RWPE2 (cell line): ENCODE measurements at regions not wholly inside any gene's neighbourhood (a gene's known extent, or its start where the extent isn't known, plus 50 kb on each side); places are given as distances from the start of the nearest gene placed in this dataset.

Experiments
- ATAC-seq: fragments of 200-7000 bp; cut with Tn5 transposase; 3 replicates; pipeline ENCODE4 v1.9.1; 2021; ENCODE audit warnings: low read depth
- DNase-seq: peaks from one replicate; pipeline ENCODE4 v3.0.0-alpha.2; 2020; ENCODE audit warnings: low spot score
- H3K27ac ChIP-seq: fragments of 450-650 bp; 2 replicates; pipeline ENCODE4 v1.5.1; 2017; ENCODE audit warnings: mild to moderate bottlenecking; ENCODE audit not compliant: poor library complexity, severe bottlenecking
- H3K27me3 ChIP-seq: fragments of 250-450 bp; sonication (Bioruptor Pico); 2 replicates; pipeline ENCODE4 v1.5.1; 2021; ENCODE audit warnings: mild to moderate bottlenecking, moderate library complexity; ENCODE audit not compliant: insufficient read depth, poor library complexity, severe bottlenecking
- H3K36me3 ChIP-seq: fragments of 250-450 bp; sonication (Bioruptor Pico); 2 replicates; pipeline ENCODE4 v1.5.1; 2020; ENCODE audit warnings: low read depth, mild to moderate bottlenecking, moderate library complexity
- H3K4me1 ChIP-seq: fragments of 250-450 bp; sonication (Bioruptor Pico); 2 replicates; pipeline ENCODE4 v1.5.1; 2021; ENCODE audit warnings: mild to moderate bottlenecking, moderate library complexity; ENCODE audit not compliant: insufficient read depth, poor library complexity, severe bottlenecking
- H3K4me3 ChIP-seq: fragments of 250-450 bp; sonication (Bioruptor Pico); 2 replicates; pipeline ENCODE4 v1.5.1; 2021; ENCODE audit warnings: mild to moderate bottlenecking, moderate library complexity; ENCODE audit not compliant: severe bottlenecking
- H3K9me3 ChIP-seq: fragments of 250-450 bp; sonication (Bioruptor Pico); 2 replicates; pipeline ENCODE4 v1.5.1; 2021; ENCODE audit warnings: mild to moderate bottlenecking, moderate library complexity; ENCODE audit not compliant: severe bottlenecking
- CTCF ChIP-seq: fragments of 450-650 bp; IDR thresholded peaks from one replicate; pipeline ENCODE4 v1.5.1; 2017; ENCODE audit warnings: mild to moderate bottlenecking, moderate library complexity; ENCODE audit not compliant: poor library complexity, severe bottlenecking

DNA sequence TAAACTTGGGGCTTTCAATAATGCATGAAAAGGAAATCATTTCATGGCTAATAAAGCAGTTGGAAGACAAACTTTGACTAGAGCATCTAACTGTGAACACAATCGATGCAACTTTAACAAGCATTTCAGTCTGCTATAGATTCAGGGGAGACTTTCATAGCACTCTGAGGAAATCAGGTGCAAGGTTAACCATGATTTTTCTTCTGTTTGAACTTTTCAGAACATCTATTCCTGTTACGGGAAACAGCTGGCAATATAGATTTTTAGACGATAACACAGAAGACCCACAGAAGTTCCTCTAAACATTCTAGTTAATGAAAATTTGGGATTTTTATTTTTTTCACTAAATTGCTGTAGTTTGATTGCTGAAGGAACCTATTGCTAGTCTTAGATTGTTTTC lies 177.3 kb downstream of the TRIM33 start:
- Histone ChIP-seq H3K4me1 (no peaks in the 10 kb centered on the region), H3K9me3 (no peaks in the 10 kb centered on the region), H3K4me3 (no peak overlapping the region), H3K27me3 (peaks cover 10% of the 10 kb centered on the region), H3K36me3 (no peaks in the 10 kb centered on the region), H3K27ac (no peak overlapping the region)
- DNase-seq = no peak
- ATAC-seq = no peak
- no peak for TF ChIP-seq CTCF

DNA sequence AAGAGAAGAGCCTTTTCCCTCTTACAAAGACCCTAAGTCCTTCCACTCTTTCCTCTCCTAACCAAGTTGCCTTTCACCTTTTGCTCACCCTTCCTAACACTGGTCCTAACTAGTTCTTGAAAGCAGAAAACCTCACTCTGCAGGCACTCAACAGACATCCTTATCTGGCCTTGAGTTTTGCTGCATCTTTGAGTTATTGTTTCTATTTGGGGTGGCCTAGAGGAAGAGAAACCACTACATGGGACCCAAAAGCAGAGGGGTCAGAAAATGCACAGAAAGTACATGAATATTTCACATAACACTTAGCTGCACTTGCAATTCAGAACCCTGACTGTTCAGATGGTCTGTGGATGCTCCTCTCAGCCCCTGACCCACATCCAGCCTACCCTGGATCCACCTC lies 178.3 kb upstream of the SYT6 start:
- ATAC-seq (no peak), DNase-seq (no peak)
- no peaks in the 10 kb centered on the region for H3K9me3 ChIP-seq
- no peak overlapping the region for H3K4me3 ChIP-seq
- peaks cover 10% of the 10 kb centered on the region for H3K27me3 ChIP-seq
- no peak for TF ChIP-seq CTCF
- H3K27ac ChIP-seq = no peak overlapping the region
- no peaks in the 10 kb centered on the region for H3K36me3 ChIP-seq
- no peaks in the 10 kb centered on the region for H3K4me1 ChIP-seq

GRCh38 chr1:114330451-114330983 lies 176.8 kb upstream of the SYT6 start:
- DNase-seq (no peak), ATAC-seq (no peak)
- H3K4me3 ChIP-seq = no peak overlapping the region
- no peaks in the 10 kb centered on the region for H3K4me1 ChIP-seq
- H3K27me3 ChIP-seq = peaks cover 10% of the 10 kb centered on the region
- no peaks in the 10 kb centered on the region for H3K36me3 ChIP-seq
- TF ChIP-seq CTCF = no peak
- no peak overlapping the region for H3K27ac ChIP-seq
- no peaks in the 10 kb centered on the region for H3K9me3 ChIP-seq

DNA sequence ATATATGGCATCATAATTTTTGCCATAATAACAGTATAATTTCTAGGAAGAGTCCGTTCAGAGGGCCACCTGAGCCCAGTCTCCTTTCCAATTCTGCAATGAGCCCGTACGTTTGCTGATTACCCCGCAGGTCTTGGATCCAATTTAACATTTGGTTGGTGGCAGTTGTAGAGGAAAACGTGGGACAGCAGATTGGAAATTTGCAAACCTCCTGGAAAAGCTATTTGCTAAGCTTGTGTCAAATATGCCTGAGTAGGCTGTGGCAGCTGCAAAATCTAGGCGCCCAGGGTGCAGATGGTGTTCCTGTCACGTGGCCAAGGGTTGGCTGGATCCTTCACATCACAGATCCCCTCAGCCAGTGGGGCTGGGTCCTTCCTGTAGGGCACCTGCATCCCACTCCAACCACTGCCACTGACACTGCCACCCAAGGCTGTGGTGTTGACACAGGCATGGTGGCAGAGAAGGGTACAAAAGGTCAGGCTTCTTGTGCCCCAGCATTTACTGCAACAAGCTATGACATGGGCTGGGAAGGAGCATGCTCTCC lies 174.8 kb upstream of the SYT6 start:
- Histone ChIP-seq H3K9me3 (no peaks in the 10 kb centered on the region), H3K4me3 (no peak overlapping the region), H3K36me3 (no peaks in the 10 kb centered on the region), H3K27me3 (peaks cover 6% of the 10 kb centered on the region), H3K27ac (no peak overlapping the region), H3K4me1 (no peaks in the 10 kb centered on the region)
- no peak for ATAC-seq
- no peak for DNase-seq
- TF ChIP-seq CTCF = no peak

- no peak overlapping the region for H3K4me3 ChIP-seq
- ATAC-seq = no peak
- H3K27ac ChIP-seq = no peak overlapping the region
- no peaks in the 10 kb centered on the region for H3K4me1 ChIP-seq
- no peaks in the 10 kb centered on the region for H3K36me3 ChIP-seq
- H3K27me3 ChIP-seq = no peaks in the 10 kb centered on the region
- no peak for DNase-seq
- no peak for TF ChIP-seq CTCF
- H3K9me3 ChIP-seq = no peaks in the 10 kb centered on the region
Measured at GRCh38 chr1:114324662-114324965, 170.9 kb upstream of the SYT6 start.
